Panc1 (cell line): ENCODE measurements at regions not wholly inside any gene's neighbourhood (a gene's known extent, or its start where the extent isn't known, plus 50 kb on each side); places are given as distances from the start of the nearest gene placed in this dataset.

Source experiments
- CTCF ChIP-seq: fragments of 450-650 bp; IDR thresholded peaks from 2 replicates; pipeline ENCODE4 v1.5.1; 2017; ENCODE audit warnings: mild to moderate bottlenecking
- POLR2AphosphoS5 ChIP-seq: IDR thresholded peaks from 2 replicates; pipeline ENCODE4 v1.6.1; 2012; ENCODE audit warnings: mild to moderate bottlenecking, low read depth, low read length, moderate library complexity
- REST ChIP-seq, 2 experiments: IDR thresholded peaks; 2 replicates each; pipeline ENCODE4 v1.6.1; 2011 to 2012; ENCODE audit warnings: low read depth in 2 of 2, control low read depth in 1 of 2, low read length in 1 of 2, mild to moderate bottlenecking in 1 of 2, moderate library complexity in 1 of 2; ENCODE audit not compliant: insufficient read depth in 1 of 2
- SIN3A ChIP-seq: IDR thresholded peaks from 2 replicates; pipeline ENCODE4 v1.6.1; 2012; ENCODE audit warnings: low read depth, mild to moderate bottlenecking, low read length, moderate library complexity, borderline replicate concordance; ENCODE audit not compliant: insufficient read depth
- TCF7L2 ChIP-seq: IDR thresholded peaks from 2 replicates; pipeline ENCODE4 v1.6.1; 2011; ENCODE audit warnings: mild to moderate bottlenecking, low read depth, low read length, inconsistent platforms

GRCh38 chr13:85498774-85499173, 300.4 kb downstream of the SLITRK6 start:
- no peak for TF ChIP-seq CTCF
- TF ChIP-seq POLR2AphosphoS5 = no peak
- no peak for TF ChIP-seq SIN3A
- no peak for TF ChIP-seq REST (IDR thresholded peaks at IDR 0.05; ENCODE audit: insufficient read depth in 1 of 2, low read depth in 2 of 2, low read length in 1 of 2)
- TF ChIP-seq TCF7L2 = no peak
